ENCODE measurements at regions not wholly inside any gene's neighbourhood (a gene's known extent, or its start where the extent isn't known, plus 50 kb on each side); places are given as distances from the start of the nearest gene placed in this dataset.

DNA sequence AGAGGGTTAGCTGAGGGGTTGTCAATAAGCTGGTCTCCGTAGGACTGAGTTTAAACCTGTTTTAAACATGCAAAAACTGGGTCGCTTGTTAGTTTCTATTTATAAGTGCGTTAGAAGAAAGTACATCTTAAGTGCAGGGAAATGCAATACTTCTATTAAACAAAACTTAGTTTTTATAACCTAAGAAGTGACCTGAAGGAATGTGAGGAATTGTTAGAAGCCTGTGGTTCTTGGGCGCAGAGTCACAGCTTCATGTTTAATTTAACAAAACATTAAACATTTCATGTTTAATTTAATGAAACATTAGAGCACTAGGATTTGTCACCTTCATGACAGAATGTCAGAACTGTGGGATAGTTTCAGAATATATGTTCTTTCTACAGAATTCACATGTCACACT is 469.2 kb upstream of the WWC1 start:
- no peak overlapping the region for H2AFZ ChIP-seq (ENCODE audit: low read depth, low read length)
- H3K79me2 ChIP-seq (replicated peaks; ENCODE audit: insufficient read depth, low read length), result no peaks in the 10 kb centered on the region
- H4K20me1 ChIP-seq (ENCODE audit: insufficient read depth), result no peaks in the 10 kb centered on the region
- no peak overlapping the region for H3K9ac ChIP-seq (ENCODE audit: low read length)
- H3K9me2 ChIP-seq (ENCODE audit: insufficient read depth, low read length), result no peaks in the 10 kb centered on the region
- no peak overlapping the region for H3K27ac ChIP-seq (ENCODE audit: low read length)
- no peak overlapping the region for H3K4me2 ChIP-seq (ENCODE audit: low read length)
- no peak overlapping the region for H3K4me3 ChIP-seq (ENCODE audit: low read length)
- H3K27me3 ChIP-seq (ENCODE audit: insufficient read depth, low read depth, low read length), result no peaks in the 10 kb centered on the region
- no peaks in the 10 kb centered on the region for H3F3A ChIP-seq (ENCODE audit: insufficient read depth, low read length, poor library complexity, severe bottlenecking)
- H3K36me3 ChIP-seq (ENCODE audit: insufficient read depth, low read length), result no peaks in the 10 kb centered on the region
- H3K9me3 ChIP-seq (ENCODE audit: low read length), result no peaks in the 10 kb centered on the region
- TF ChIP-seq, protein P1, sequence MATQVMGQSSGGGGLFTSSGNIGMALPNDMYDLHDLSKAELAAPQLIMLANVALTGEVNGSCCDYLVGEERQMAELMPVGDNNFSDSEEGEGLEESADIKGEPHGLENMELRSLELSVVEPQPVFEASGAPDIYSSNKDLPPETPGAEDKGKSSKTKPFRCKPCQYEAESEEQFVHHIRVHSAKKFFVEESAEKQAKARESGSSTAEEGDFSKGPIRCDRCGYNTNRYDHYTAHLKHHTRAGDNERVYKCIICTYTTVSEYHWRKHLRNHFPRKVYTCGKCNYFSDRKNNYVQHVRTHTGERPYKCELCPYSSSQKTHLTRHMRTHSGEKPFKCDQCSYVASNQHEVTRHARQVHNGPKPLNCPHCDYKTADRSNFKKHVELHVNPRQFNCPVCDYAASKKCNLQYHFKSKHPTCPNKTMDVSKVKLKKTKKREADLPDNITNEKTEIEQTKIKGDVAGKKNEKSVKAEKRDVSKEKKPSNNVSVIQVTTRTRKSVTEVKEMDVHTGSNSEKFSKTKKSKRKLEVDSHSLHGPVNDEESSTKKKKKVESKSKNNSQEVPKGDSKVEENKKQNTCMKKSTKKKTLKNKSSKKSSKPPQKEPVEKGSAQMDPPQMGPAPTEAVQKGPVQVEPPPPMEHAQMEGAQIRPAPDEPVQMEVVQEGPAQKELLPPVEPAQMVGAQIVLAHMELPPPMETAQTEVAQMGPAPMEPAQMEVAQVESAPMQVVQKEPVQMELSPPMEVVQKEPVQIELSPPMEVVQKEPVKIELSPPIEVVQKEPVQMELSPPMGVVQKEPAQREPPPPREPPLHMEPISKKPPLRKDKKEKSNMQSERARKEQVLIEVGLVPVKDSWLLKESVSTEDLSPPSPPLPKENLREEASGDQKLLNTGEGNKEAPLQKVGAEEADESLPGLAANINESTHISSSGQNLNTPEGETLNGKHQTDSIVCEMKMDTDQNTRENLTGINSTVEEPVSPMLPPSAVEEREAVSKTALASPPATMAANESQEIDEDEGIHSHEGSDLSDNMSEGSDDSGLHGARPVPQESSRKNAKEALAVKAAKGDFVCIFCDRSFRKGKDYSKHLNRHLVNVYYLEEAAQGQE (IDR thresholded peaks at IDR 0.05; ENCODE audit: borderline replicate concordance), result no peak
- TF ChIP-seq MXI1 (conservative IDR thresholded peaks at IDR 0.05; ENCODE audit: poor library complexity, severe bottlenecking) (no peak), EZH2 (IDR thresholded peaks at IDR 0.05; ENCODE audit: borderline replicate concordance, insufficient read depth, low read length, poor library complexity, severe bottlenecking) (no peak), RAD21 (conservative IDR thresholded peaks at IDR 0.05) (no peak)
- TF ChIP-seq, protein P2, sequence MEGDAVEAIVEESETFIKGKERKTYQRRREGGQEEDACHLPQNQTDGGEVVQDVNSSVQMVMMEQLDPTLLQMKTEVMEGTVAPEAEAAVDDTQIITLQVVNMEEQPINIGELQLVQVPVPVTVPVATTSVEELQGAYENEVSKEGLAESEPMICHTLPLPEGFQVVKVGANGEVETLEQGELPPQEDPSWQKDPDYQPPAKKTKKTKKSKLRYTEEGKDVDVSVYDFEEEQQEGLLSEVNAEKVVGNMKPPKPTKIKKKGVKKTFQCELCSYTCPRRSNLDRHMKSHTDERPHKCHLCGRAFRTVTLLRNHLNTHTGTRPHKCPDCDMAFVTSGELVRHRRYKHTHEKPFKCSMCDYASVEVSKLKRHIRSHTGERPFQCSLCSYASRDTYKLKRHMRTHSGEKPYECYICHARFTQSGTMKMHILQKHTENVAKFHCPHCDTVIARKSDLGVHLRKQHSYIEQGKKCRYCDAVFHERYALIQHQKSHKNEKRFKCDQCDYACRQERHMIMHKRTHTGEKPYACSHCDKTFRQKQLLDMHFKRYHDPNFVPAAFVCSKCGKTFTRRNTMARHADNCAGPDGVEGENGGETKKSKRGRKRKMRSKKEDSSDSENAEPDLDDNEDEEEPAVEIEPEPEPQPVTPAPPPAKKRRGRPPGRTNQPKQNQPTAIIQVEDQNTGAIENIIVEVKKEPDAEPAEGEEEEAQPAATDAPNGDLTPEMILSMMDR (IDR thresholded peaks at IDR 0.05; ENCODE audit: poor library complexity, severe bottlenecking), result no peak

DNA sequence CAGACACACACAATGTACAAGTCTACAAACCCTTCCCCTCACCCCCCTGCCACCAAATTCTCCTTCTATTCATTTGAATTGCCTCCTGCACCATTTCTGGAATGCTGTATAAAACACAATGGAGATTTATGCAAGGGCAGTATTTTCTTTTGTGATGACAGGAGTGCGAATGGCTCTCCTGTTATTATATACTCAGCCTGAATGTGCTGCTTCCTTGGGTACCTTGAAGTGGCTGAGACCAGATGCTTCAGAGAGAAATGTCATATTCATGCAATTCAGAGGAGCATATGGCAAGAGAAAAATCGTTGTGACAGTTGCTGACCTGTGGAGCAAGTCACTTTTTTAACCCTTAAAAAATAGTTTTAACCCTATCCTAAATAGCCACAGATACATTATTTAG is 468.0 kb upstream of the WWC1 start:
- no peak overlapping the region for H3K27ac ChIP-seq (ENCODE audit: low read length)
- no peaks in the 10 kb centered on the region for H3K79me2 ChIP-seq (replicated peaks; ENCODE audit: insufficient read depth, low read length)
- H3K4me2 ChIP-seq (ENCODE audit: low read length), result no peak overlapping the region
- H3K9me2 ChIP-seq (ENCODE audit: insufficient read depth, low read length), result no peaks in the 10 kb centered on the region
- no peak for TF ChIP-seq TAF1 (IDR thresholded peaks at IDR 0.05; ENCODE audit: low read depth)
- no peak for TF ChIP-seq EZH2 (IDR thresholded peaks at IDR 0.05; ENCODE audit: borderline replicate concordance, insufficient read depth, low read length, poor library complexity, severe bottlenecking)
- TF ChIP-seq MXI1 (conservative IDR thresholded peaks at IDR 0.05; ENCODE audit: poor library complexity, severe bottlenecking), result no peak
- TF ChIP-seq, protein P2 (IDR thresholded peaks at IDR 0.05; ENCODE audit: poor library complexity, severe bottlenecking), result no peak
- TF ChIP-seq RAD21 (conservative IDR thresholded peaks at IDR 0.05), result no peak
- no peak for TF ChIP-seq EP300 (conservative IDR thresholded peaks at IDR 0.05; ENCODE audit: poor library complexity, severe bottlenecking)
- no peak for TF ChIP-seq POLR2AphosphoS5 (IDR thresholded peaks at IDR 0.05)
- TF ChIP-seq, protein P1 (IDR thresholded peaks at IDR 0.05; ENCODE audit: borderline replicate concordance), result no peak
- no peak for TF ChIP-seq SMC3 (conservative IDR thresholded peaks at IDR 0.05; ENCODE audit: poor library complexity)
- H3K9ac ChIP-seq (ENCODE audit: low read length), result no peak overlapping the region
- no peaks in the 10 kb centered on the region for H3K9me3 ChIP-seq (ENCODE audit: low read length)
- H2AFZ ChIP-seq (ENCODE audit: low read depth, low read length), result no peak overlapping the region
- no peaks in the 10 kb centered on the region for H3F3A ChIP-seq (ENCODE audit: insufficient read depth, low read length, poor library complexity, severe bottlenecking)
- no peaks in the 10 kb centered on the region for H4K20me1 ChIP-seq (ENCODE audit: insufficient read depth)
- no peaks in the 10 kb centered on the region for H3K36me3 ChIP-seq (ENCODE audit: insufficient read depth, low read length)
- H3K4me3 ChIP-seq (ENCODE audit: low read length), result no peak overlapping the region
- no peaks in the 10 kb centered on the region for H3K27me3 ChIP-seq (ENCODE audit: insufficient read depth, low read depth, low read length)
